Body of pancreas (tissue), 4 donors: ENCODE measurements at regions not wholly inside any gene's neighbourhood (a gene's known extent, or its start where the extent isn't known, plus 50 kb on each side); places are given as distances from the start of the nearest gene placed in this dataset.

Experiments
- CTCF ChIP-seq, 7 experiments: fragments of 450-650 bp in 4 of 7; fragments of 200-600 bp in 3 of 7; sonication (generic) in 3 of 7; IDR thresholded peaks; one replicate each; pipeline ENCODE4 v1.5.1; 2016 to 2019; ENCODE audit warnings: antibody characterized with exemption in 7 of 7
- POLR2A ChIP-seq, 3 donors: fragments of 450-650 bp; IDR thresholded peaks; one replicate each; pipeline ENCODE4 v1.6.1; 2016; ENCODE audit warnings: antibody characterized with exemption in 3 of 3, mild to moderate bottlenecking in 2 of 3

GRCh38 chr4:132605551-132605950 lies 543.5 kb upstream of the PCDH10 start:
- TF ChIP-seq CTCF (IDR thresholded peaks at IDR 0.05) (no peak), POLR2A (IDR thresholded peaks at IDR 0.05) (no peak)
